GM19397 (cell line): ENCODE measurements at regions not wholly inside any gene's neighbourhood (a gene's known extent, or its start where the extent isn't known, plus 50 kb on each side); places are given as distances from the start of the nearest gene placed in this dataset.
A peak's percentile ranks its signal among the peaks of the same experiment; 100 is the strongest.
"Not testable (repeated sequence)": the region's sequence is repeated elsewhere in the genome, so short reads cannot be mapped to it uniquely, and the experiment has no call there.

ENCODE experiments used
- ATAC-seq: cut with Tn5 transposase; IDR thresholded peaks from one replicate; pipeline ENCODE4 v1.9.1; 2021; ENCODE audit warnings: mild to moderate bottlenecking, moderate library complexity; ENCODE audit not compliant: unreplicated experiment

GRCh38 chr6:113755449-113756289, 101.5 kb upstream of the MARCKS start:
- ATAC-seq, result peak; percentile 84

- no peak for ATAC-seq
These were observed 100.9 kb upstream of the MARCKS start for GRCh38 chr6:113756290-113756665.

- ATAC-seq, result no peak
These were observed 98.9 kb upstream of the MARCKS start for GRCh38 chr6:113758214-113758613.

GRCh38 chr6:113758826-113759574, 98.1 kb upstream of the MARCKS start:
- no peak for ATAC-seq

GRCh38 chr6:113762641-113763040, 94.5 kb upstream of the MARCKS start:
- ATAC-seq, result no peak

- no peak for ATAC-seq
These were observed 93.8 kb upstream of the MARCKS start for GRCh38 chr6:113763311-113763766.

GRCh38 chr6:113763876-113764275, 93.3 kb upstream of the MARCKS start:
- ATAC-seq, result no peak

GRCh38 chr6:113765909-113766308, 91.2 kb upstream of the MARCKS start:
- ATAC-seq, result no peak

GRCh38 chr6:113767985-113768384, 89.2 kb upstream of the MARCKS start:
- no peak for ATAC-seq

- no peak for ATAC-seq
These were observed 84.2 kb upstream of the MARCKS start for GRCh38 chr6:113772961-113773360.

- no peak for ATAC-seq
These were observed 82.9 kb upstream of the MARCKS start for GRCh38 chr6:113774127-113774825.

- no peak for ATAC-seq
These were observed 80.1 kb upstream of the MARCKS start for GRCh38 chr6:113776998-113777397.

GRCh38 chr6:113777601-113778000, 79.5 kb upstream of the MARCKS start:
- ATAC-seq, result no peak

- peak; percentile 61 for ATAC-seq
These were observed 77.5 kb upstream of the MARCKS start for GRCh38 chr6:113779656-113780055.

GRCh38 chr6:113782636-113783035, 74.5 kb upstream of the MARCKS start:
- ATAC-seq, result no peak

- ATAC-seq, result no peak
These were observed 71.0 kb upstream of the MARCKS start for GRCh38 chr6:113786168-113786567.

GRCh38 chr6:113788586-113788985, 68.6 kb upstream of the MARCKS start:
- no peak for ATAC-seq

- not testable (repeated sequence) for ATAC-seq
These were observed 65.9 kb upstream of the MARCKS start for GRCh38 chr6:113791225-113791624.

GRCh38 chr6:113795371-113795770, 61.8 kb upstream of the MARCKS start:
- not testable (repeated sequence) for ATAC-seq

GRCh38 chr6:113796038-113796437, 61.1 kb upstream of the MARCKS start:
- no peak for ATAC-seq

- no peak for ATAC-seq
These were observed 54.4 kb upstream of the MARCKS start for GRCh38 chr6:113802779-113803178.
